Upper lobe of left lung (tissue), 4 donors: ENCODE measurements at regions not wholly inside any gene's neighbourhood (a gene's known extent, or its start where the extent isn't known, plus 50 kb on each side); places are given as distances from the start of the nearest gene placed in this dataset.

ENCODE experiments used
- CTCF ChIP-seq, 6 experiments: fragments of 450-650 bp in 4 of 6; fragments of 200-600 bp in 2 of 6; sonication (generic) in 2 of 6; IDR thresholded peaks; one replicate each; pipeline ENCODE4 v1.5.1; 2016 to 2019; ENCODE audit warnings: antibody characterized with exemption in 6 of 6
- POLR2AphosphoS5 ChIP-seq, 2 donors: sonication (generic); formaldehyde crosslinking; IDR thresholded peaks; one replicate each; pipeline ENCODE4 v1.5.1; 2017; ENCODE audit warnings: antibody characterized with exemption in 2 of 2

- TF ChIP-seq CTCF (IDR thresholded peaks at IDR 0.05) (no peak), POLR2AphosphoS5 (IDR thresholded peaks at IDR 0.05) (no peak)
These were observed 654.0 kb upstream of the ACO1 start for GRCh38 chr9:31730398-31730797.
